ENCODE measurements at regions not wholly inside any gene's neighbourhood (a gene's known extent, or its start where the extent isn't known, plus 50 kb on each side); places are given as distances from the start of the nearest gene placed in this dataset.

GRCh38 chr13:72230131-72230530 lies 363.1 kb upstream of the DACH1 start:
- CTCF ChIA-PET, result no interaction called here
- no peak overlapping the region for H3K27ac ChIP-seq (ENCODE audit: low read depth, low read length, poor library complexity, severe bottlenecking)
- BruUV-seq (replicated peaks), result no TSS peak

GRCh38 chr13:72229067-72229466 lies 362.1 kb upstream of the DACH1 start:
- no peak overlapping the region for H3K27ac ChIP-seq (ENCODE audit: low read depth, low read length, poor library complexity, severe bottlenecking)
- H3K9me3 ChIP-seq (ENCODE audit: low read depth, low read length, poor library complexity, severe bottlenecking), result no peaks in the 10 kb centered on the region
- H3K4me3 ChIP-seq (ENCODE audit: low read depth, low read length, poor library complexity, severe bottlenecking), result no peak overlapping the region
- TF ChIP-seq CTCF (conservative IDR thresholded peaks at IDR 0.05; ENCODE audit: low read depth, low read length) (no peak), EZH2 (IDR thresholded peaks at IDR 0.05; ENCODE audit: borderline replicate concordance, low read depth, low read length, poor library complexity, severe bottlenecking) (no peak)
- ChIA-PET POLR2A (ENCODE audit: low non-redundant PET) (no interaction called here), CTCF (no interaction called here)
- no peaks in the 10 kb centered on the region for H3K36me3 ChIP-seq (ENCODE audit: insufficient read depth, low read length, poor library complexity, severe bottlenecking)
- DNase-seq (ENCODE audit: low spot score), result no peak
- peaks cover 11% of the 10 kb centered on the region for H3K27me3 ChIP-seq (replicated peaks; ENCODE audit: insufficient read depth, low read depth, low read length, poor library complexity)
- no peaks in the 10 kb centered on the region for H3K4me1 ChIP-seq (ENCODE audit: insufficient read depth, low read length, poor library complexity, severe bottlenecking)
- intact Hi-C loops (cut with micrococcal nuclease; ENCODE audit: unreplicated experiment), result no loop called here
- BruUV-seq (replicated peaks), result no TSS peak

More at GRCh38 chr13:72230131-72230530, 363.1 kb upstream of the DACH1 start:
- POLR2A ChIA-PET (ENCODE audit: low non-redundant PET), result no interaction called here
- Histone ChIP-seq H3K4me1 (ENCODE audit: insufficient read depth, low read length, poor library complexity, severe bottlenecking) (no peaks in the 10 kb centered on the region), H3K27me3 (replicated peaks; ENCODE audit: insufficient read depth, low read depth, low read length, poor library complexity) (peaks cover 13% of the 10 kb centered on the region), H3K4me3 (ENCODE audit: low read depth, low read length, poor library complexity, severe bottlenecking) (no peak overlapping the region), H3K9me3 (ENCODE audit: low read depth, low read length, poor library complexity, severe bottlenecking) (no peaks in the 10 kb centered on the region), H3K36me3 (ENCODE audit: insufficient read depth, low read length, poor library complexity, severe bottlenecking) (no peaks in the 10 kb centered on the region)
- TF ChIP-seq EZH2 (IDR thresholded peaks at IDR 0.05; ENCODE audit: borderline replicate concordance, low read depth, low read length, poor library complexity, severe bottlenecking) (no peak), CTCF (conservative IDR thresholded peaks at IDR 0.05; ENCODE audit: low read depth, low read length) (no peak)
- intact Hi-C loops (cut with micrococcal nuclease; ENCODE audit: unreplicated experiment), result no loop called here
- DNase-seq (ENCODE audit: low spot score), result no peak

- peak; percentile 40 for DNase-seq (ENCODE audit: low spot score)
- intact Hi-C loops (cut with micrococcal nuclease; ENCODE audit: unreplicated experiment), result no loop called here
- CTCF ChIA-PET, result no interaction called here
- BruUV-seq (replicated peaks), result no TSS peak
- no peak overlapping the region for H3K27ac ChIP-seq (ENCODE audit: low read depth, low read length, poor library complexity, severe bottlenecking)
- no peak overlapping the region for H3K4me3 ChIP-seq (ENCODE audit: low read depth, low read length, poor library complexity, severe bottlenecking)
- no peaks in the 10 kb centered on the region for H3K4me1 ChIP-seq (ENCODE audit: insufficient read depth, low read length, poor library complexity, severe bottlenecking)
- no peaks in the 10 kb centered on the region for H3K27me3 ChIP-seq (replicated peaks; ENCODE audit: insufficient read depth, low read depth, low read length, poor library complexity)
- peak; percentile 86 for TF ChIP-seq CTCF (conservative IDR thresholded peaks at IDR 0.05; ENCODE audit: low read depth, low read length)
- TF ChIP-seq EZH2 (IDR thresholded peaks at IDR 0.05; ENCODE audit: borderline replicate concordance, low read depth, low read length, poor library complexity, severe bottlenecking), result no peak
- POLR2A ChIA-PET (ENCODE audit: low non-redundant PET), result no interaction called here
- H3K9me3 ChIP-seq (ENCODE audit: low read depth, low read length, poor library complexity, severe bottlenecking), result no peaks in the 10 kb centered on the region
- no peaks in the 10 kb centered on the region for H3K36me3 ChIP-seq (ENCODE audit: insufficient read depth, low read length, poor library complexity, severe bottlenecking)
These were observed 354.4 kb upstream of the DACH1 start for GRCh38 chr13:72221276-72221962.
